OCI-LY7 (cell line): ENCODE measurements at regions not wholly inside any gene's neighbourhood (a gene's known extent, or its start where the extent isn't known, plus 50 kb on each side); places are given as distances from the start of the nearest gene placed in this dataset.

Experiments used
- BruUV-seq: library from RNA; stranded (reverse); fragments of 400-500 nt; replicated peaks from 2 replicates; lab custom pipeline; 2021; lab: Mats Ljungman, UMichigan
- CTCF ChIA-PET: fragments of 300-600 bp; sonication (Branson Sonifier 250); formaldehyde crosslinking; loops from one replicate; lab custom pipeline; 2022; ENCODE audit warnings: antibody characterized with exemption; ENCODE audit not compliant: unreplicated experiment; lab: Charles Lee
- POLR2A ChIA-PET: fragments of 300-600 bp; sonication (Branson Sonifier 250); formaldehyde crosslinking; loops from one replicate; lab custom pipeline; 2022; ENCODE audit warnings: antibody characterized with exemption; lab: Charles Lee
- DNase-seq: peaks from one replicate; pipeline ENCODE4 v3.0.0-alpha.2; 2015; ENCODE audit warnings: low spot score
- H2AFZ ChIP-seq: fragments of 200-600 bp; sonication (generic), shearing (Covaris generic); 2 replicates; pipeline ENCODE4 v1.6.1; 2014; ENCODE audit warnings: mild to moderate bottlenecking, antibody characterized with exemption, low read length, moderate library complexity
- H3K27ac ChIP-seq: fragments of 200-600 bp; sonication (generic); 2 replicates; pipeline ENCODE4 v1.5.1; 2014; ENCODE audit warnings: mixed run types, low read depth, mild to moderate bottlenecking, moderate library complexity, low read length, inconsistent platforms; ENCODE audit not compliant: poor library complexity, severe bottlenecking
- H3K36me3 ChIP-seq: fragments of 200-600 bp; sonication (generic); 2 replicates; pipeline ENCODE4 v1.6.1; 2014; ENCODE audit warnings: mild to moderate bottlenecking, antibody characterized with exemption, low read length, moderate library complexity, mixed read lengths; ENCODE audit not compliant: insufficient read depth
- H3K4me1 ChIP-seq: fragments of 200-600 bp; sonication (generic); 2 replicates; pipeline ENCODE4 v1.5.1; 2014; ENCODE audit warnings: mild to moderate bottlenecking, low read length; ENCODE audit not compliant: insufficient read depth, poor library complexity, severe bottlenecking
- H3K4me2 ChIP-seq: fragments of 200-600 bp; sonication (generic); 2 replicates; pipeline ENCODE4 v1.6.1; 2014; ENCODE audit warnings: mild to moderate bottlenecking, low read length
- H3K4me3 ChIP-seq: fragments of 200-600 bp; sonication (generic); 2 replicates; pipeline ENCODE4 v1.5.1; 2014; ENCODE audit warnings: mild to moderate bottlenecking, low read depth, low read length; ENCODE audit not compliant: poor library complexity, severe bottlenecking
- H3K79me2 ChIP-seq: fragments of 200-600 bp; sonication (generic); 2 replicates; pipeline ENCODE4 v1.6.1; 2016; ENCODE audit warnings: low read depth, mild to moderate bottlenecking, low read length, moderate library complexity, mixed read lengths; ENCODE audit not compliant: insufficient read depth
- H3K9me2 ChIP-seq: fragments of 200-600 bp; sonication (generic); 2 replicates; pipeline ENCODE4 v1.6.1; 2016; ENCODE audit warnings: mild to moderate bottlenecking, low read length, mixed read lengths; ENCODE audit not compliant: insufficient read depth
- H3K9me3 ChIP-seq: fragments of 200-600 bp; sonication (generic); 2 replicates; pipeline ENCODE4 v1.6.1; 2014; ENCODE audit warnings: mild to moderate bottlenecking, mixed run types, low read length, mixed read lengths
- H4K20me1 ChIP-seq: fragments of 200-600 bp; sonication (generic); 2 replicates; pipeline ENCODE4 v1.6.1; 2014; ENCODE audit warnings: mild to moderate bottlenecking, antibody characterized with exemption, low read length, moderate library complexity, mixed read lengths; ENCODE audit not compliant: insufficient read depth
- EZH2phosphoT487 ChIP-seq: fragments of 200-600 bp; sonication (generic); IDR thresholded peaks from 2 replicates; pipeline ENCODE4 v1.6.1; 2018; ENCODE audit warnings: low read depth, borderline replicate concordance, mild to moderate bottlenecking, mixed run types, antibody characterized with exemption, low read length, moderate library complexity, mixed read lengths
- intact Hi-C: fragments of 100-400 bp; cut with micrococcal nuclease; formaldehyde crosslinking; loops from one replicate; pipeline ENCODE4 v1.10.0; 2022; ENCODE audit not compliant: unreplicated experiment
- TF ChIP-seq, protein P1 (sequence below): fragments of 200-600 bp; sonication (generic); conservative IDR thresholded peaks from 2 replicates; pipeline ENCODE4 v1.5.1; 2014; ENCODE audit warnings: mild to moderate bottlenecking, antibody characterized with exemption, low read length, moderate library complexity, mixed read lengths

GRCh38 chr6:137761487-137761886 lies 105.6 kb upstream of the TNFAIP3 start:
- BruUV-seq: no TSS peak
- no peaks in the 10 kb centered on the region for H3K36me3 ChIP-seq

DNA sequence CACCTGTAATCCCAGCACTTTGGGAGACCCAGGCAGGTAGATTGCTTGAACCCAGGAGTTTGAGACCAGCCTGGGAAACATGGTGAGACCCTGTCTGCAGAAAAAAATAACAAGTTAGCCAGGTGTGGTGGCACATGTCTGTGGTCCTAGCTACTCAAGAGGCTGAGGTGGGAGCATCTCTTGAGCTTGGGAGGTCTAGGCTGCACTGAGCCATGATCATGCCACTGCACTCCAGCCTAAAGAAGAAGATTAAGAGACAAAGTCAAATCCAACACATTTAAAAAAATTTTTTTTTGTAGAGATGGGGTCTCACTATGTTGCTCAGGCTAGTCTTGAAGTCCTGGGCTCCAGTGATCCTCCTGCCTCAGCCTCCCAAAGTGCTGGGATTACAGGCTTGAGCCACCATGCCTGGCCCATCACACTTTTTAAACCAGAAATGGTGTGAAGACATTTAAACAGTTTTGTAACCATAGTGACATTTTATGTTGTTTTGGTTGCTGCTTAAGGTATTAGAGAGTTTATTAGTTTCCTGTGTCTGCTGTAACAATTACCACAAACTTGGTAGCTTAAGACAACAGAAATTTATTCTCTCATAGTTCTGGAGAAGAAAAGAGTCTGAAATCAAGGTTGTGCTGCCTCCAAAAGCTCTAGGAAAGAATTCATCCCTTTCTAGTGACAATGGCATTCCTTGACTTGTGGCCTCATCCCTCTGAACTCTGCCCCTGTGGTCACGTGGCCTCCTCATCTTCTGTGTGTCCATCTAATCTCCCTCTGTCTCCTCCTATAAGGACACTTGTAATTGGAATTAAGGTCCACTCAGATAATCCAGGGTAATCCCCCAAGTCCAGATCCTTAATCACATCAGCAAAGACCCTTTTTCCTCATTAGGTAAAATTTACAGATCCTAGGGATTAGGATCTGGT lies 104.6 kb upstream of the TNFAIP3 start:
- no peaks in the 10 kb centered on the region for H3K36me3 ChIP-seq
- ChIA-PET CTCF (no interaction called here), POLR2A (interaction anchor here (0.6 to 1.9 kb wide), 4 partner anchors 8 to 204 kb away, joined by 3 to 10 read pairs (median 5); no protein-coding TSS in a partner anchor)
- H2AFZ ChIP-seq: no peak overlapping the region
- H3K79me2 ChIP-seq: no peaks in the 10 kb centered on the region
- no peaks in the 10 kb centered on the region for H3K9me2 ChIP-seq
- H3K4me1 ChIP-seq: peaks cover 4% of the 10 kb centered on the region
- no TSS peak for BruUV-seq
- no peaks in the 10 kb centered on the region for H3K9me3 ChIP-seq
- no peak overlapping the region for H3K27ac ChIP-seq
- intact Hi-C loops: no loop called here
- TF ChIP-seq, protein P1, sequence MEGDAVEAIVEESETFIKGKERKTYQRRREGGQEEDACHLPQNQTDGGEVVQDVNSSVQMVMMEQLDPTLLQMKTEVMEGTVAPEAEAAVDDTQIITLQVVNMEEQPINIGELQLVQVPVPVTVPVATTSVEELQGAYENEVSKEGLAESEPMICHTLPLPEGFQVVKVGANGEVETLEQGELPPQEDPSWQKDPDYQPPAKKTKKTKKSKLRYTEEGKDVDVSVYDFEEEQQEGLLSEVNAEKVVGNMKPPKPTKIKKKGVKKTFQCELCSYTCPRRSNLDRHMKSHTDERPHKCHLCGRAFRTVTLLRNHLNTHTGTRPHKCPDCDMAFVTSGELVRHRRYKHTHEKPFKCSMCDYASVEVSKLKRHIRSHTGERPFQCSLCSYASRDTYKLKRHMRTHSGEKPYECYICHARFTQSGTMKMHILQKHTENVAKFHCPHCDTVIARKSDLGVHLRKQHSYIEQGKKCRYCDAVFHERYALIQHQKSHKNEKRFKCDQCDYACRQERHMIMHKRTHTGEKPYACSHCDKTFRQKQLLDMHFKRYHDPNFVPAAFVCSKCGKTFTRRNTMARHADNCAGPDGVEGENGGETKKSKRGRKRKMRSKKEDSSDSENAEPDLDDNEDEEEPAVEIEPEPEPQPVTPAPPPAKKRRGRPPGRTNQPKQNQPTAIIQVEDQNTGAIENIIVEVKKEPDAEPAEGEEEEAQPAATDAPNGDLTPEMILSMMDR: no peak
- TF ChIP-seq EZH2phosphoT487: no peak
- no peak overlapping the region for H3K4me2 ChIP-seq
- no peak for DNase-seq
- no peaks in the 10 kb centered on the region for H4K20me1 ChIP-seq
- H3K4me3 ChIP-seq: no peak overlapping the region

More at GRCh38 chr6:137761487-137761886, 105.6 kb upstream of the TNFAIP3 start:
- no peak overlapping the region for H3K4me3 ChIP-seq
- H3K79me2 ChIP-seq: no peaks in the 10 kb centered on the region
- TF ChIP-seq EZH2phosphoT487: no peak
- TF ChIP-seq, protein P1: no peak
- ChIA-PET POLR2A (interaction anchor here (0.6 to 2.2 kb wide), 9 partner anchors 7 to 865 kb away, joined by 3 to 10 read pairs (median 4); no protein-coding TSS in a partner anchor), CTCF (no interaction called here)
- H3K4me2 ChIP-seq: no peak overlapping the region
- H3K4me1 ChIP-seq: peaks cover 4% of the 10 kb centered on the region
- no peaks in the 10 kb centered on the region for H4K20me1 ChIP-seq
- no peak for DNase-seq
- intact Hi-C loops: no loop called here
- no peak overlapping the region for H3K27ac ChIP-seq
- no peak overlapping the region for H2AFZ ChIP-seq
- H3K9me3 ChIP-seq: no peaks in the 10 kb centered on the region
- no peaks in the 10 kb centered on the region for H3K9me2 ChIP-seq

- TF ChIP-seq, protein P1: no peak
- no peak for TF ChIP-seq EZH2phosphoT487
- Histone ChIP-seq H3K27ac (no peak overlapping the region), H3K79me2 (no peaks in the 10 kb centered on the region), H3K9me2 (no peaks in the 10 kb centered on the region), H2AFZ (no peak overlapping the region), H3K36me3 (no peaks in the 10 kb centered on the region), H3K4me3 (no peak overlapping the region), H3K4me2 (no peak overlapping the region), H3K9me3 (no peaks in the 10 kb centered on the region), H4K20me1 (no peaks in the 10 kb centered on the region), H3K4me1 (peaks cover 12% of the 10 kb centered on the region)
- CTCF ChIA-PET: interaction anchor here (1.7 kb wide), 1 partner anchor 8 kb away, joined by 5 read pairs; no protein-coding TSS in a partner anchor
- BruUV-seq: no TSS peak
- DNase-seq: no peak
- POLR2A ChIA-PET: no interaction called here
- intact Hi-C loops: no loop called here
Measured at GRCh38 chr6:137763436-137763835, 103.6 kb upstream of the TNFAIP3 start.
